ENCODE measurements at regions not wholly inside any gene's neighbourhood (a gene's known extent, or its start where the extent isn't known, plus 50 kb on each side); places are given as distances from the start of the nearest gene placed in this dataset.
"Not testable (repeated sequence)": the region's sequence is repeated elsewhere in the genome, so short reads cannot be mapped to it uniquely, and the experiment has no call there.

DNA sequence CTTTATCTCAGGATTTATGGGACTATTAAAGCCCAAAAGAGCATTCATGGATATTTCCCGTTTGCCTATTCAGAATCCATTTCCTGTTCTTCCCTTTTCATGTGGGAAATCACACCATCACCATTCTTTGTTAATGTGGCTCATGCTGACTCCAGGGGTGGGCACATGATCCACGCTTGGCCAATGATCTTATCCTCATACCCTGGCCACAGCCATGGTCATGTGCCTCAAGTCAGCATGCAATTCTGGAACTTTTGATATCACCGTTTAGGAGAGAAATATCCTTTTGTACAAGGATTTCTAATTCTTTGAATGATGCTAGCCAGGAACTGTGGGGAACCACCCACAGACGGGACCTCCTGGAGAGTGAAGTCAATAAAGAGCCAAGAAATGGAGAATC is 272.2 kb downstream of the PRELID2 start:
- no peak for DNase-seq

- DNase-seq = no peak
These were observed 276.9 kb downstream of the PRELID2 start for GRCh38 chr5:145558288-145558687.

DNA sequence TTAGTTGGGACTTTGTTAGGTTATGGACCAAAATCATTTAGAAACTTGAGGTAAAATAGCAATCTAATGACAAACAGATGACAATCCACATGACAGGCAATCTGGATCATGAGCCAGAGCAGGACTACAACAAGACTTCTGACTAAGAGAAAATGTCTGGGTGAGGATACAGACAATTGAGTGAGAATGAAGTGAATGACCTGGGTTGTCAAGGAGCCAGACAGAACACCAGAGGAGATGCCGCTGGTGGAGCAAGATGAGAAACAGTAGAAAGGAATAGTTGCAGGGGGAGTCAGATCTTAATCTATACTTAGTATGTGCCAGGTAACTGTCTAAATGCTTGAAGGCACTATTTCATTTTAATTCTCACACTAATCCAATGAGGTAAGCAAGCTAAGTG is 277.8 kb downstream of the PRELID2 start:
- no peak for DNase-seq

- DNase-seq = no peak
These were observed 280.7 kb downstream of the PRELID2 start for GRCh38 chr5:145554399-145554798.

GRCh38 chr5:145553177-145553576 is 282.0 kb downstream of the PRELID2 start:
- no peak for DNase-seq

GRCh38 chr5:145551714-145552113 is 283.4 kb downstream of the PRELID2 start:
- DNase-seq = no peak

- no peak for DNase-seq
These were observed 287.0 kb downstream of the PRELID2 start for GRCh38 chr5:145548097-145548496.

DNA sequence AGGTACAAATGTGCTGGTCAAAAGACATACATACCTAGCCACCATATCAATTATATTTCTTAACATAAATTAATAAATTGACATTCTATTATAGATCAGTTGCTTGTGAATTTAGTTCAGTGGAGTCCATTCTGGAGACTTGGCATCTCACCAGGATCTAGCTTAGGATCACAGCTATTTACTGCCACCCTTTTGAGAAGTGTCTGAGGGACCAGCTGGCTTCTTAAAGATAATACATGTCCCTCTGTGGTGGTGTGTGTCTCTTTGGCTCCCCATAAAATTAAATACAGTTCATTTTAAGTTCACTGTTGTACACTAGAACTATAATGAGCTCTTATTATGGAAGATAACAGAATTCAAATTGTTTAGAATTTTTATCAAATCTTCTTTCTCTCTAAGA is 290.7 kb downstream of the PRELID2 start:
- no peak for DNase-seq

DNA sequence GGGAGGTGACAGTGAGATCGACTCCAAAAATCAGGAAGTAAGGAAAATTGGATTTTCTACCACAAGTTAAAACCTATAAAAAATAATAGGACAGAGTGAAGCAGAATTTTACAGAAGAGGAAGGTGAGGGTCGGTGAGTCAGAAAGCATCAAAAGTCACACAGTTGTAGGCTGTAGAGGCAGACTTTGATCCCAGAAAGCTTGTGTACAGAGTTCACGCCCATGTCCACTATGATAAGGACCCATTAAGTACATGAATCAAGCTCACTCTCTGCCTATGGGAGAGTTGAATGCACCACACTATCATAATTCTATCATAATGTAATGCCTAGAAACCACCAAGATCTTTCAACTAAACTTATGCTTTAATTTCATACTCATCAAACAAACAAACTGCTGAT is 291.2 kb downstream of the PRELID2 start:
- DNase-seq = no peak

DNA sequence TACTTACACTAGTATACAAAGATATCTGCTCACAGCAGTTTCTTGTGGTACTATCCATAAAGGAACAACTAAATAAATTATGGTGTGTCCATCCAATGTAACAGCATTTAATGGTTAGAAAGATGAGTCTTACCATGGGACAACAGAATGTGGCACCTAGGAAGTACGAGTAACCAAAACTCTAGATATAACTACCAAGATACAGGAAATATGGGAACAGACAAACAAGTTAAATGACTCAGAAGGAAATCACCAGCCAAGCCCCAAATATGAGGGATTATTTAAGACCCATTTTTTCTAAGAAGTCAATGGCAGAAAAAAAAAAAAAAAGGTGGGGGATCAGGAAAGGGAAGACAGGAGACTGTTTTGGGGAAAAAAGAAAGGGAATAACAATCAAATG is 294.8 kb downstream of the PRELID2 start:
- no peak for DNase-seq

DNA sequence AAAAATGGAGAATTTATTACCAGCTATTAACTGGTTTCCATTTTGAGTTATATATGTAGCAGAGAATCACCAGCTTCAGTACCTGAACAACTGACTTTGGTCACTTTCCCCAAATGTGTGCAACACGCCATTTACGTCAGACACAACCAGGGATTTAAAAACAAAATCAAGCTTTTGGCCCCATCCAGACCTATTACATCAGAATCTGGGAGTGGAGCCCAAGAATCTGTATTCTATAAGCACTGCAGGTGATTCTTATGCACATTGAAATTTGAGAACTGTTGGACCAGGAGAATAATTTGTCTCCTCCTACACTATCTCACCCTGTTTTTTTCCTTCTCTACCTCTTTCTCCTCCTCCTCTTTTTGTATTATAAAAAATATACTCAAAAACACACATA is 295.9 kb downstream of the PRELID2 start:
- no peak for DNase-seq

DNA sequence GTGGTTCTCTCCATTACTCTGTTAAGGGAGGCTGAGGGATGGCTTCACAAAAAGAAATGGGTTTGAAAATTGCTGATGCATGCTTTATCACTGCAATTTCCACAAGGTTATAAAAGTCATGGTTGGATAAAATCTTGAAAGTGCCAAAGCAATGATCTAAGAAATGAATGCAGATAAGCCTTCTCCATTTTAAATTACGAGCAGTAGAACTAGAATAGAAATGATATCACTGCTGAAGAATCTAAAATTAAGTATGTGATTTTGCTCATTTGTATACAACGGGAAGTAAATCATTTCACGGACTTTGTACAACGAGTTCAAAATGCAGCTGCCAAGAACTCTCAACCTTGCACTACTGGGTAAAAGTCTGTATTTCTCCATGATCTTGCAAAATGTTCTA is 299.0 kb downstream of the PRELID2 start:
- no peak for DNase-seq

DNA sequence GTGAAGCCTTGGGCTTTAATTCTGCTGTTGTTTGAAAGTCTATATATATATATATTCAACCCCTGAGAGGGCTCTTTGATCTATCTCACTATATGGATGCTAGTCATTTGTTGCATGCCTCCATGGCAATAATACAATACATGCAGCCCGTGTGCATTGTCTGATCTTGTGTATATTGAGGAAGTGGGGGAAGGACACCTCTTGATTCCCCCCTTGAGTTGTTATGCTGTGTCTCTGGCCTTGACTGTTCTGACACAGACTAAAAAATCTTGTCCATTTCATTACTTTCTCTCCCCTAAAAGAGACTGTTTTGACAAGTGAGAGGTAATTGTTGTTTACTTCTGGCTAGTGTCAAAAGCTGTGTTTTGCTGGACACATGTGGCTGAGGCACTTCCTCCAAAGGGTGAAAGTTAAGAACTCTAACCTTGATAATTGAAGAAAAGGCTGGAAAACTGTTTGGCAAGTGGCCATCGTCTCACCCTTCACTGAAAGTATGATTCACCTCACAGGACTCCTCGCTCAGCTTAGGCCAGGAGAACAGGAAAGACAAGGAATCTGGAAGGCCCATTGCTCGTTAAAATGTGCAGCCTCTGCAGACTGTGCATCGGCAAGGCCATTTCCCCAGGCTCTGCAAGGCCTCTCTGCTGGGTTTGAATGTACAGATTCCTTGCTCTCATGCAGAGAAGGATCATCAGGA is 304.0 kb downstream of the PRELID2 start:
- no peak for DNase-seq

GRCh38 chr5:145521523-145521922 is 313.6 kb downstream of the PRELID2 start:
- no peak for DNase-seq

GRCh38 chr5:145521066-145521465 is 314.1 kb downstream of the PRELID2 start:
- DNase-seq = no peak

DNA sequence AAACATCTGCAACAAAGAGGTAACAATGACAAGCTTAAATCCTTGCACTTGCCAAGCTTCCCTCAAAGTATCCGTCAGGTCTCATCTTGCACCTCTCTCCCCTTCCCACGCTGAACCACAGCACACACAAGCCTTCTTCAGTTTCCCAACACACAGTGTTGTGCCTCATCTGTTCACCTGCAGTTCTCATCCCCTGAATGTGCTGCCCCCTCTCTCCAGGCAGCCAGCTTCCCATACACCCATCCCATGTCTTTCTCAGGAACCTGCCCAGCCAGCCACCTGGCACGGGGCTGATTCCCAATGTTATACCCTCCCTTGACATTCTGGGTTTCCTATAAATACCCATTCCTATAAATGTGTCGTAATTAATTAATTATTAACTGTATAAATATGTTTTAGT is 314.8 kb downstream of the PRELID2 start:
- no peak for DNase-seq

- not testable (repeated sequence) for DNase-seq
These were observed 317.6 kb downstream of the PRELID2 start for GRCh38 chr5:145517588-145517987.

DNA sequence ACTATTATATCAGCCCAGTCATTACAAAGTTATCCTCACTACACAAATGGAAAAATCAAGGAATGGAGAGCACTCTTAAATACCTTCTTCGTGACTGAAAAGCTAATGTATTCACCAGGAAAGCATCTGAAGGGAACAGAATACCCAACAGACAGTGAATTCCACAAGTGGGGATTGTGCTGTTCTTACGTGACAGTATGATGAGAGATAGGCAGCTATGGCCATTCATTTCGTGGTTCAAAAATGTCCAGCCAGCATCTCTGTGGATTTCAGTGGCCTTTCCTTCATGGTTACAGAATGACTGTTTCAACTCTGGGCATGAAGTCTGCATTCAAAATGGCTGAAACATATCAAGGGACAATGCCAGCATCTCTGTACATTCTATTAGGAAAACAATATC is 323.8 kb downstream of the PRELID2 start:
- DNase-seq = no peak

- no peak for DNase-seq
These were observed 324.4 kb downstream of the PRELID2 start for GRCh38 chr5:145510769-145511168.

- DNase-seq = no peak
These were observed 324.8 kb downstream of the PRELID2 start for GRCh38 chr5:145510324-145510723.

- no peak for DNase-seq
These were observed 325.6 kb downstream of the PRELID2 start for GRCh38 chr5:145509336-145510136.

DNA sequence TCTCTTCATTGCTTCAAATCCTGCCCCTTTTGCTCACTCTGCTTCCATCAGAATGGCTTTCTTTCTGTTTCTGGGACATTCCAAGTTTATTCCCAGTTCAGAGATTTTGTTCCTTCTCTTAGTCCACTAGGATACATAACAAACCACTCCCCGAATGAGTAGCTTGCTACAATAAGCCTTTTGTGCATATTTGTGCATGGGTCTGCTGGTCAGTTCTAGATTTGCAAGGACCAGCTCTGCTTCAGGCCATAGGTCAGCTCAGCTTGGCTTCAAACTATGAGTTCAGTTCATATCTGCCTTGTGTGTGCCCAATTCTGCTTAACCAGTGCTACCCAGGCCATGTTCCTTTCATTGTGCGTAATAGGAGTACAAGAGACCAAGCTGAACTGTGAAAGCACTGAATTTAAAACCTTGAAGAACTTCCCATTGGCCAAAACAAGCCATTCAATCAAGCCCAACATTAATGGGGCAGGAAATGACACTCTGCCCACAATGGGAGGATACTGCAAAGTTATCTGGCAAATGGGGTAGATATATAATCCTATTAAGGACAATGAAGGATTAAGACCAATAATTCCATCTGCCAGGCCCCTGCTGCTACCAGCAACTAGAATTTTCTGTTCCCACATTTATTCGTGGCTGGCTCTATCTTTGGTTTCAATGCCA is 328.8 kb downstream of the PRELID2 start:
- DNase-seq = no peak

GRCh38 chr5:145502906-145503305 is 332.2 kb downstream of the PRELID2 start:
- no peak for DNase-seq

DNA sequence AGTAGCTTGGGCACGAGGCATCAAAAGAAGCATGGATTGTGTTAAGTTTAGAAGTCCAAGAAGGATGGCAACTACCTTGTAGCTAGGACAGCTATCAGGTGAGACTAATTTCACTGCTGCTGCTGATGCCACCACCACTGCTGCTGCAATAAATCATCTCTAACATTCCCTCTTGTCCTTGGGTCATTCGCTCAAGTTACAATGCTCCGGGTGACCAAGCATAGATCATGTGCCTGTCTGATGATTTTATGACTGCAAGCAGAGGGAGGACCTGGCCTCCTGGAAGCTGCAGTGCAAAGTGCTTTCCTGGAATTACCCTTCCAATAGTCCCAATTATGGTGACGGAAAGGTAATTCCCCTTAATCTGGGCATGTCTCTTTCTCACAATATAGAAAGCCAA is 334.4 kb downstream of the PRELID2 start:
- no peak for DNase-seq
